ENCODE measurements at regions not wholly inside any gene's neighbourhood (a gene's known extent, or its start where the extent isn't known, plus 50 kb on each side); places are given as distances from the start of the nearest gene placed in this dataset.
A peak's percentile ranks its signal among the peaks of the same experiment; 100 is the strongest.

- WGBS (ENCODE audit: extremely low coverage, insufficient read length, low lambda C conversion rate): no CpG with 5 or more reads among the region's 2 CpGs
- H3K27ac ChIP-seq (ENCODE audit: insufficient read length, low read depth, low read length): no peak overlapping the region
Observed at GRCh38 chr2:150144546-150145298, 342.7 kb downstream of the RND3 start.

More at GRCh38 chr2:150144546-150145298, 342.7 kb downstream of the RND3 start:
- no peak overlapping the region for H4K5ac ChIP-seq (ENCODE audit: insufficient read length, low read depth, low read length)
- H2BK20ac ChIP-seq (ENCODE audit: low read depth, low read length, poor library complexity, severe bottlenecking): no peak overlapping the region
- H3K23me2 ChIP-seq (ENCODE audit: insufficient read length, low read depth, low read length, poor library complexity, severe bottlenecking): no peaks in the 10 kb centered on the region
- no peak overlapping the region for H2BK12ac ChIP-seq (ENCODE audit: insufficient read length, low read depth, low read length)
- H3K27me3 ChIP-seq (ENCODE audit: insufficient read depth, low read length): no peaks in the 10 kb centered on the region
- no peaks in the 10 kb centered on the region for H3K79me2 ChIP-seq (ENCODE audit: insufficient read depth, low read length)
- H4K8ac ChIP-seq (replicated peaks; ENCODE audit: insufficient read length, low read depth, low read length): no peak overlapping the region
- H3K9ac ChIP-seq (ENCODE audit: extremely low read depth, insufficient read length, low read length): no peak overlapping the region
- Mint-ChIP-seq H3K4me1 (no peaks in the 10 kb centered on the region), H3K4me3 (no peak overlapping the region), H3K27ac (no peak overlapping the region), H3K36me3 (ENCODE audit: insufficient read depth in 1 of 3, low read depth in 3 of 3) (peaks cover 16 to 23% (median 17%) of the 10 kb centered on the region in 3 experiments), H3K9me3 (peaks cover 22 to 27% of the 10 kb centered on the region in 2 experiments), H3K27me3 (ENCODE audit: low read depth) (no peaks in the 10 kb centered on the region)
- no peak overlapping the region for H3K4ac ChIP-seq (ENCODE audit: low read depth, low read length)
- H3K79me1 ChIP-seq (ENCODE audit: insufficient read depth, low read depth, low read length, poor library complexity, severe bottlenecking): no peaks in the 10 kb centered on the region
- no peak for DNase-seq
- no peak overlapping the region for H3T11ph ChIP-seq (ENCODE audit: low read length)
- H2AK5ac ChIP-seq (ENCODE audit: insufficient read length, low read length): no peak overlapping the region
- no peak overlapping the region for H2BK15ac ChIP-seq (ENCODE audit: low read depth, low read length)
- peak overlapping the region; percentile 39; the same call in 1 of the 2 replicates for H3K14ac ChIP-seq (ENCODE audit: insufficient read depth, low read length)
- no peak overlapping the region for H2AFZ ChIP-seq (ENCODE audit: low read length)
- no peak overlapping the region for H3K18ac ChIP-seq (ENCODE audit: insufficient read length, low read depth, low read length)
- H2BK5ac ChIP-seq (ENCODE audit: insufficient read length, low read length): no peak overlapping the region
- no peak overlapping the region for H4K91ac ChIP-seq (ENCODE audit: insufficient read length, low read depth, low read length)
- no peak overlapping the region for H3K23ac ChIP-seq (ENCODE audit: insufficient read length, low read depth, low read length)
- H3K56ac ChIP-seq (ENCODE audit: insufficient read length, low read depth, low read length): no peak overlapping the region
- H3K9me3 ChIP-seq (ENCODE audit: control insufficient read depth, low read depth, low read length): peaks cover 12% of the 10 kb centered on the region
- no peak overlapping the region for H3K4me2 ChIP-seq (ENCODE audit: insufficient read depth, insufficient read length, low read length)
- H4K20me1 ChIP-seq (ENCODE audit: control insufficient read depth, insufficient read depth, insufficient read length): no peaks in the 10 kb centered on the region
- H2BK120ac ChIP-seq (ENCODE audit: low read depth, low read length, poor library complexity, severe bottlenecking): no peak overlapping the region
- TF ChIP-seq CTCF (conservative IDR thresholded peaks at IDR 0.05): no peak
- no peaks in the 10 kb centered on the region for H3K4me1 ChIP-seq (ENCODE audit: insufficient read depth, low read length)
